ENCODE measurements at regions not wholly inside any gene's neighbourhood (a gene's known extent, or its start where the extent isn't known, plus 50 kb on each side); places are given as distances from the start of the nearest gene placed in this dataset.

- DNase-seq: no peak
These were observed 227.6 kb upstream of the SMIM21 start for GRCh38 chr18:75654851-75655751.

- DNase-seq: no peak
These were observed 226.9 kb upstream of the SMIM21 start for GRCh38 chr18:75654386-75654785.

- no peak for DNase-seq
These were observed 225.0 kb upstream of the SMIM21 start for GRCh38 chr18:75652528-75652927.

- no peak for DNase-seq
These were observed 217.4 kb upstream of the SMIM21 start for GRCh38 chr18:75644871-75645270.

GRCh38 chr18:75643083-75643482 lies 215.6 kb upstream of the SMIM21 start:
- DNase-seq: no peak

- DNase-seq: no peak
These were observed 211.9 kb upstream of the SMIM21 start for GRCh38 chr18:75639472-75639831.

- DNase-seq: no peak
These were observed 211.4 kb upstream of the SMIM21 start for GRCh38 chr18:75638776-75639471.

GRCh38 chr18:75638223-75638775 lies 210.8 kb upstream of the SMIM21 start:
- no peak for DNase-seq

GRCh38 chr18:75635096-75635495 lies 207.6 kb upstream of the SMIM21 start:
- DNase-seq: no peak

GRCh38 chr18:75625966-75626365 lies 198.5 kb upstream of the SMIM21 start:
- no peak for DNase-seq

GRCh38 chr18:75624869-75625268 lies 197.4 kb upstream of the SMIM21 start:
- no peak for DNase-seq

- no peak for DNase-seq
These were observed 194.3 kb upstream of the SMIM21 start for GRCh38 chr18:75621818-75622217.

- no peak for DNase-seq
These were observed 190.6 kb upstream of the SMIM21 start for GRCh38 chr18:75618146-75618545.

GRCh38 chr18:75612456-75612855 lies 185.0 kb upstream of the SMIM21 start:
- DNase-seq: no peak

GRCh38 chr18:75607701-75608100 lies 180.2 kb upstream of the SMIM21 start:
- no peak for DNase-seq

GRCh38 chr18:75592527-75592926 lies 165.0 kb upstream of the SMIM21 start:
- DNase-seq: no peak

- DNase-seq: no peak
These were observed 160.9 kb upstream of the SMIM21 start for GRCh38 chr18:75588412-75588811.

- no peak for DNase-seq
These were observed 159.6 kb upstream of the SMIM21 start for GRCh38 chr18:75587131-75587530.

- no peak for DNase-seq
These were observed 158.8 kb upstream of the SMIM21 start for GRCh38 chr18:75586130-75586889.

- DNase-seq: no peak
These were observed 155.4 kb upstream of the SMIM21 start for GRCh38 chr18:75582940-75583339.

GRCh38 chr18:75582406-75582821 lies 154.9 kb upstream of the SMIM21 start:
- no peak for DNase-seq

GRCh38 chr18:75581336-75582131 lies 154.0 kb upstream of the SMIM21 start:
- no peak for DNase-seq

Data from stimulated activated CD8-positive, alpha-beta memory T cell treated with anti-CD3 and anti-CD28 coated beads, Interleukin-4, amount 100 ng/mL, for 48 hours (primary cell).